GM12874 (cell line): ENCODE measurements at regions not wholly inside any gene's neighbourhood (a gene's known extent, or its start where the extent isn't known, plus 50 kb on each side); places are given as distances from the start of the nearest gene placed in this dataset.

Source experiments
- TF ChIP-seq, protein P1 (sequence below): IDR thresholded peaks from 2 replicates; pipeline ENCODE4 v1.5.1; 2011; ENCODE audit warnings: low read depth, mild to moderate bottlenecking, control low read depth, low read length, moderate library complexity; ENCODE audit not compliant: insufficient read depth

- TF ChIP-seq, protein P1, sequence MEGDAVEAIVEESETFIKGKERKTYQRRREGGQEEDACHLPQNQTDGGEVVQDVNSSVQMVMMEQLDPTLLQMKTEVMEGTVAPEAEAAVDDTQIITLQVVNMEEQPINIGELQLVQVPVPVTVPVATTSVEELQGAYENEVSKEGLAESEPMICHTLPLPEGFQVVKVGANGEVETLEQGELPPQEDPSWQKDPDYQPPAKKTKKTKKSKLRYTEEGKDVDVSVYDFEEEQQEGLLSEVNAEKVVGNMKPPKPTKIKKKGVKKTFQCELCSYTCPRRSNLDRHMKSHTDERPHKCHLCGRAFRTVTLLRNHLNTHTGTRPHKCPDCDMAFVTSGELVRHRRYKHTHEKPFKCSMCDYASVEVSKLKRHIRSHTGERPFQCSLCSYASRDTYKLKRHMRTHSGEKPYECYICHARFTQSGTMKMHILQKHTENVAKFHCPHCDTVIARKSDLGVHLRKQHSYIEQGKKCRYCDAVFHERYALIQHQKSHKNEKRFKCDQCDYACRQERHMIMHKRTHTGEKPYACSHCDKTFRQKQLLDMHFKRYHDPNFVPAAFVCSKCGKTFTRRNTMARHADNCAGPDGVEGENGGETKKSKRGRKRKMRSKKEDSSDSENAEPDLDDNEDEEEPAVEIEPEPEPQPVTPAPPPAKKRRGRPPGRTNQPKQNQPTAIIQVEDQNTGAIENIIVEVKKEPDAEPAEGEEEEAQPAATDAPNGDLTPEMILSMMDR: no peak
Measured at GRCh38 chr5:41641621-41642020, 131.2 kb upstream of the PLCXD3 start.

- TF ChIP-seq, protein P1: no peak
Measured at GRCh38 chr5:41638685-41639084, 128.3 kb upstream of the PLCXD3 start.

- TF ChIP-seq, protein P1: 0 out of 2 replicates have a peak, but pooled peaks have one; percentile 11
Measured at GRCh38 chr5:41637869-41638268, 127.5 kb upstream of the PLCXD3 start.

GRCh38 chr5:41637424-41637823, 127.0 kb upstream of the PLCXD3 start:
- TF ChIP-seq, protein P1: no peak

DNA sequence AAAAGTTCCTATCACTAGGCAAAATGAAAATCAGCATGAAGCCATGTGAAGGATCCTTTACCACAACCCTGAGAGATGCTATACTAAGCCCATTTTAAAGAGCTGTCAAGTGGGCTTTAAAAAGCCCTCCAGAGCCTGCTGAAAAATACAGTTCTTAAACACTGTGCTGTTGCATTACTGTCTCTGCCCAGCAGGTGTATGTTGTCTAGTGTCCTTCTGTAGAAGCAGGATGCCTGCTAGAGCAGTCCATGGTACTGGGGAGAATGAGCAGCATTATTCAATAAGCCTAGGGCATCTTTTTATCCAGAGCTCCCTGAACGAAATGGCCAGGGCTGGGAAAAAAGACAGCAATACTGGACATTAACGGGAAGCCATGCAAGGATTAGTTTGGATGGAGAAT, 126.2 kb upstream of the PLCXD3 start:
- TF ChIP-seq, protein P1: peak; percentile 38; the same call in 1 of the 2 replicates

GRCh38 chr5:41629897-41630296, 119.5 kb upstream of the PLCXD3 start:
- TF ChIP-seq, protein P1: no peak

- TF ChIP-seq, protein P1: no peak
Measured at GRCh38 chr5:41625571-41625970, 115.2 kb upstream of the PLCXD3 start.
